HG02852 (cell line): ENCODE measurements at regions not wholly inside any gene's neighbourhood (a gene's known extent, or its start where the extent isn't known, plus 50 kb on each side); places are given as distances from the start of the nearest gene placed in this dataset.

Source experiments
- ATAC-seq: cut with Tn5 transposase; IDR thresholded peaks from one replicate; pipeline ENCODE4 v1.9.1; 2021; ENCODE audit warnings: mild to moderate bottlenecking, moderate library complexity; ENCODE audit not compliant: unreplicated experiment

- ATAC-seq, result no peak
These were observed 236.2 kb downstream of the TBX18 start for GRCh38 chr6:84528201-84528600.

DNA sequence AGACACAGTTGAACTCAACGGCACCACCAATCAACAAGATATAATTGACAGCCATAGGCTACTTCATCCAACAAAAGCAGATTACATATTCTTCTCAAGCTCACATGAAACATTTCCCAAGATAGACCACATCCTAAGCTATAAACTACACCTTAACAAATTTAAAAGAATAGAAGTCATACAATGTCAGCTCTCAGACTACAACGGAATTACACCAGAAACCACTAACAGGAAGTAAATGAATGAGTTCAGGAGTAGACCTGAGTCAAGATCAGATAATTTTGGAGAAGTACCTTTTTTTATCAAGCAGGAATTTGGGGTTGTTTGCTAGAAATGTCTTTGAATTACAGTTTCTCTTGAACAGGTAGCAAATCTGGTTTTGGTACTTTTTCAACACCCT, 237.8 kb downstream of the TBX18 start:
- no peak for ATAC-seq

GRCh38 chr6:84525907-84526306, 238.5 kb downstream of the TBX18 start:
- no peak for ATAC-seq

- no peak for ATAC-seq
These were observed 239.8 kb downstream of the TBX18 start for GRCh38 chr6:84524636-84525035.

- ATAC-seq, result no peak
These were observed 242.3 kb downstream of the TBX18 start for GRCh38 chr6:84522135-84522549.

- no peak for ATAC-seq
These were observed 242.9 kb downstream of the TBX18 start for GRCh38 chr6:84521511-84521910.

- no peak for ATAC-seq
These were observed 246.5 kb downstream of the TBX18 start for GRCh38 chr6:84517741-84518530.

DNA sequence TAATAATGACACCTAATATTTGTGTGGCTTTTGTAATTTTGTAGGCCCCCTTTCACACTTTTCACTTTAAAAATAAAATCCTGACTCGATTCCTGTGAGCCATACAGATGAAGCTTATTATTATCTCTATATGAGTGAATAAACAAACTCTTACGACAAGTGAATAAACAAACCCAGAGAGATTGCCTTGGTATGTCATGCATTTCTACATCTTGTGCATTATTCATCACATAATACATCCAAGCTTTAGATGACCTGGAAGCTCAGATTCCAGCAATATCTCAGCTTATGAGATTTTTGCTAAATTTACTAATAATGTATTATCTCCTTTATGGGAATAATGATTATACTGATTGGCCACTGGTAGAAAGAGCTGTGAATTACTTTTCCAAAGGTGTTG, 248.2 kb downstream of the TBX18 start:
- no peak for ATAC-seq

DNA sequence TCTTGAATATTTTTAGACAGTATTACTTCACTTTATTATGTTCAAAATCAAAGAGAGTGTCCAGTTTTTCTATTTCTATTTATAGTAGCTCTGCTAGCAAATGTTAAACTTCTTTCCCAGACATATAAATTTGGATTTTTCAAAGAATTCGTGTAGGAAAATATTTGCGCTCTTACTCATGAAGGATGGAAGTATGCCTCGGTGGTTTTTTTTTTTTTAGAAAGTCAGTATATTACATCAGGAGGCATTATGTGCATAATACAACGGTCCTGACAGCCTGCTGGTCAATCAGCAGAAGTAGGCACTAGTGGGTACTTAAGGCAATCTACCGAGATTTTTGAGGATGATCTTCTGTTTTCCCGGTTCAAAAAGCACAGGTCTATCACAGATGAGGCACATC, 249.3 kb downstream of the TBX18 start:
- no peak for ATAC-seq

GRCh38 chr6:84514089-84514971, 250.1 kb downstream of the TBX18 start:
- no peak for ATAC-seq

DNA sequence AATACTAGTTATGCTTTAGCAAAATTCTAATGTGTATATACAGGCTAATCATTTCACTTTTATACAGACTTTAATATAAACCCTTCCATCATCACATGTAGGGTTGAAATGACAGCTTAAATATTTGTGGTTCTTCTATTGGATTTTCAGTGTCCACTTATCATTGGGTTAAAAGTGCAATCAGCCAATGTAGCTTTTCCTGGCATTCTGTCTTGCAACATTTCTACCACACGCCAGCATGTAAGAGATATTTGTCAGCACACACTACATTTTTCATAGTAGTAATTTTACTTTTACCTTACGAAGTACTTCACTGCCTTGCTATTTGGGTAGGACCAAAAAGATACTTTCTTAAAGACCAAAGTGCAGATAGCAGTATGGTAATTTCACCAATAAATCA, 252.0 kb downstream of the TBX18 start:
- no peak for ATAC-seq

DNA sequence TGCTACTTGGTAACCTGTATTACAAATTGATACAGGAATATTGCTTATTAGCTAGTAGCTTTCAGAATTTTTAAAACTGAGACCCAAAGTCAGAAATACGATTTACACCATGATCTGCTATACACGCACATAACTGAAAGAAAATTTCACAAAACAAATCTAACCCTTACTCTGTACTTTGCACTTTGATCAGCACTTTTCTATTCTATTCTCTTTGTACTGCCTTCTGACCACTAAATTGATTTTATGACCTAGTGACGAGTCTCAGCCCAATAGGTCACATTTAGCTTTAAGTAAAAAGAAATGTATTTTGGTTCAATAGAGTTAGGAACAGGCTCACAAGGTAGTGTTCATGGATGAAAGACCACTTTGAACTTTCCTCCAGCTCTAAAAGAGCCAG, 252.5 kb downstream of the TBX18 start:
- no peak for ATAC-seq

DNA sequence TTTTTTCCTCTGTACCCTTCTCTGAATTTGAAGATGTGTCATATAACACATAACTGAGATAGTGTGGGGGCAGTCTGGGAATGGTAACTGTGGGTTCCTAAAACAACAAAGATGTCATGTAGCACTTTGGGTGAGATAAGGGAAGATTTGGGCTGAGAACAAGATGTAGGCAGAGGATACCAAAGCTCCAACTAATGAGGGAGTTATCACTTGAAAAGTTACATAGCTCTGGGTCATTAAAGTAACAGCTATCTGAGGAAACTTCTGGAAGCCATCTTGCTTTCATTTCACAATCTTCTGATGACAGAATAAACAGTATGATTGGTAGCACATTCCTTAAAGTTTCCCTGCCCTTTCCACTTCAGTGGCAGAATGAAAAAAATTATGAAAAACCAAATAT, 255.4 kb downstream of the TBX18 start:
- ATAC-seq, result no peak

DNA sequence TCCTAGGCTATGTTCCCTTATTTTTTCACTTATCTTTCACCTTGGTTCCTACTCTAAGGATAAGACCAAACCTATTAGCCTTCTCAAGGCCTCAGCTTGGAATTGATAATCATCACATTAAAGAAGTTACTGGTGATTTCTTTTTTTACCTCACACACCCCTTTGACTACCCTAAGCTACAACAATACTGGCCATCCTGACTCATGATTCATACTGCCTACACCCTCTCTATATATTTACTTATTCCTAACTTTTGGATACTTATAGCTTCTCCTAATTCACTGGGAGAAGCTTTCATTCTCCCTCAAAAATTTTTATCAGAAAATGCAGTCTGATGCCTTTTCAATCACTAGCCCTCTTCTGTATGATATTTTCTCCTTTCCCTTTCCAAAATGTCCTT, 256.1 kb downstream of the TBX18 start:
- no peak for ATAC-seq

DNA sequence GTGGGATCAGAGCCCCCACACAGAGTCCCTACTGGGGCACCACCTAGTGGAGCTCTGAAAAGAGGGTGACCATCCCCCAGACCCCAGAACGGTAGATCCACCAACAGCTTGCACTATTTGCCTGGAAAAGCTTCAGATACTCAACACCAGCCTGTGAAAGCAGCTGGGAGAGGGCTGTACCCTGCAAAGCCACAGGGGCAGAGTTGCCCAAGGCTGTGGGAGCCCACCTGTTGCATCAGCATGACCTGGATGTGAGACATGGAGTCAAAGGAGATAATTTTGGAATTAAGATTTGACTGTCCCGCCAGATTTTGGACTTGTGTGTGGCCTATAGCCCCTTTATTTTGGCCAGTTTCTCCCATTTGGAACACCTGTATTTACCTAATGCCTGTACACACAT, 260.4 kb downstream of the TBX18 start:
- no peak for ATAC-seq

DNA sequence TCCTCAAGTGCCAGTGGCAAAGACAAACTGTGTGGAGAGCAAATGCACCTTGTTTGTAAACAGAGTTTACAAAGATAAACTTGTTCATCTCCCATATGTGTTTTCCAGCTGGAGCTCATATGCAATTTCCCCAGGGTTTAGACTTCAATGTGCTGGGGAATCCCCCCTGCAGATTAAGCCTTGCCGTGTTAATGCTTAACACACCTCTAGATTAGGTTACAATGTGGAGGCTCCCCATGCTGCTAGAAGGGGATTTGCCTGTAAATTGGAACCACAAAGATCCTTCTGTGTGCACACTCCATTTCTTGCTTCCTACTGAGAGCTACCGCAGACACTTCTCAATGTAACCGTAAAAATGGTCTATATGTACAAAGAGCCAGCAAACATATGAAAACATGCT, 263.1 kb downstream of the TBX18 start:
- ATAC-seq, result no peak

DNA sequence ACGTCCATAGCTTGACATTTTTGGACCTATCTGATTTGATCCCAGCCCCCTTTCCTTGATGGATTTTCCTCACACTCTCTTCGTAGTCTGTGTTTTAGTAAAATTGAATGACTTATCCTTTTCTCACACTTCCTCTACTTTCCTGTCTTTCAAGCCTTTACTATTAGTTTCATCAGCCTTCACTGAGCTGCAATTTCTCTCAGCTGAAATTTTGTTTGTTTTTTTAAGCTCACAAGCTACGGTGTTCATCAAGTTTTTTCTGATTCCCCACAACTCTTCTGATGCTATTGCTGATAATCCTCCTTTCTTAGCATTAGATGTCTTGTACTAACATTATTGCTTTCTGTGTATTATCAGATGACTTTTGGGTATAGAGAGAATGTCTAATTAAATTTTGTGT, 263.7 kb downstream of the TBX18 start:
- ATAC-seq, result no peak

GRCh38 chr6:84498905-84499304, 265.5 kb downstream of the TBX18 start:
- ATAC-seq, result no peak

DNA sequence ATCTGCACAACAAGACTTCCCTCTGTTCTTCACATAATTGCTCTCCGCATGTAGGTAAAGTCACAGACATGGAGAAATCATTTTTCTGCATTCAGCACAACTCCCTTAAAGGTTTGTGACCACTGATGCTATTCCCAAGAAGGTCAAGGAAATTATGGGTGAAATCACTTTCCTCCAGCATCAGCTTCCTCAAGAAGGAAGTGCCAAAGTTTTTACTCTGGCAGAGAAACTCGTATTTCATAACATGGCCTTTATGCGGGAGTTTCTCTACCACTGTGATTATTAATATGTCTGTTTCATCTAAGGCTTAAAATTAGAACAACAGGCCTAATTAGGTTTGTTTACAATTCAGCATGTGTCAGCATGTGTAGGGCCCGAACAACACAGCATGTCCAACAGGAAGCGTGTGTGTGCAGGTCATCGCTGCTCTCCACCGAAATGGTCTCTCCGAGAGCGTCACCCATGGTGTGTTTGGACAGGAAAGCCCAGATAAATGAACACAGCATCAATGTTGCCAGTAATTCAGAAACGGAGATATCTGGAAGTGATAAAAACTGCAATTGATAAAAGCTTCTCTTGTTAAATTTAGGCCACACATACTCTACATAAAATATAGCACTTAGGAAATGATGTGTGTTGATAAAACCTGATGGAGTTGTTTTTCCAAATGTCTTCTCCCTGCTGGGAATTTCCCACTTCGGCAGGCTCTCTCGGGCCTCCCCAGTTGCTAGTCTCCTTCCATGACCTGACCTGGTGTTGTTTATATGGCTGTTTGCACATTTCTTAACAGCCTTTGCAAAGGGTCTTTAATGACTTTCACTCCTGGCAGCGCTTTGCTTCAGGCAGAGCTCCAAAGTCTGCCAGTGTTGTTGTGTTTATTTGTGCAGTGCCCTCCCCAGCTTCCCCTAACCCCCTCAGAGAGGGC, 265.1 kb upstream of the CEP162 start:
- ATAC-seq, result no peak

GRCh38 chr6:84489598-84489997, 262.2 kb upstream of the CEP162 start:
- no peak for ATAC-seq

GRCh38 chr6:84486526-84486925, 259.1 kb upstream of the CEP162 start:
- ATAC-seq, result no peak
